ENCODE measurements at regions not wholly inside any gene's neighbourhood (a gene's known extent, or its start where the extent isn't known, plus 50 kb on each side); places are given as distances from the start of the nearest gene placed in this dataset.
A peak's percentile ranks its signal among the peaks of the same experiment; 100 is the strongest.

- TF ChIP-seq CTCF (conservative IDR thresholded peaks at IDR 0.05; ENCODE audit: low read depth, low read length) (peak; percentile 50), RAD21 (IDR thresholded peaks at IDR 0.05; ENCODE audit: low read length) (peak; percentile 59), BHLHE40 (IDR thresholded peaks at IDR 0.05; ENCODE audit: low read depth, low read length) (no peak), CEBPB (IDR thresholded peaks at IDR 0.05; ENCODE audit: low read depth, low read length) (no peak), NFE2L2 (IDR thresholded peaks at IDR 0.05; ENCODE audit: low read depth, low read length) (no peak), MXI1 (IDR thresholded peaks at IDR 0.05; ENCODE audit: borderline replicate concordance, low read depth, low read length) (no peak), SMC3 (IDR thresholded peaks at IDR 0.05; ENCODE audit: low read depth, low read length) (peak; percentile 35; the same call in 1 of the 2 replicates), FOS (IDR thresholded peaks at IDR 0.05; ENCODE audit: low read depth, low read length) (no peak), POLR2A (IDR thresholded peaks at IDR 0.05; ENCODE audit: low read depth, low read length) (no peak), CHD1 (IDR thresholded peaks at IDR 0.05; ENCODE audit: low read depth, low read length) (no peak), MAFK (IDR thresholded peaks at IDR 0.05; ENCODE audit: low read depth, low read length) (no peak)
- TF ChIP-seq, protein P1, sequence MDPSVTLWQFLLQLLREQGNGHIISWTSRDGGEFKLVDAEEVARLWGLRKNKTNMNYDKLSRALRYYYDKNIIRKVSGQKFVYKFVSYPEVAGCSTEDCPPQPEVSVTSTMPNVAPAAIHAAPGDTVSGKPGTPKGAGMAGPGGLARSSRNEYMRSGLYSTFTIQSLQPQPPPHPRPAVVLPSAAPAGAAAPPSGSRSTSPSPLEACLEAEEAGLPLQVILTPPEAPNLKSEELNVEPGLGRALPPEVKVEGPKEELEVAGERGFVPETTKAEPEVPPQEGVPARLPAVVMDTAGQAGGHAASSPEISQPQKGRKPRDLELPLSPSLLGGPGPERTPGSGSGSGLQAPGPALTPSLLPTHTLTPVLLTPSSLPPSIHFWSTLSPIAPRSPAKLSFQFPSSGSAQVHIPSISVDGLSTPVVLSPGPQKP (IDR thresholded peaks at IDR 0.05; ENCODE audit: borderline replicate concordance, low read depth, low read length) = no peak
- TF ChIP-seq, protein P2, sequence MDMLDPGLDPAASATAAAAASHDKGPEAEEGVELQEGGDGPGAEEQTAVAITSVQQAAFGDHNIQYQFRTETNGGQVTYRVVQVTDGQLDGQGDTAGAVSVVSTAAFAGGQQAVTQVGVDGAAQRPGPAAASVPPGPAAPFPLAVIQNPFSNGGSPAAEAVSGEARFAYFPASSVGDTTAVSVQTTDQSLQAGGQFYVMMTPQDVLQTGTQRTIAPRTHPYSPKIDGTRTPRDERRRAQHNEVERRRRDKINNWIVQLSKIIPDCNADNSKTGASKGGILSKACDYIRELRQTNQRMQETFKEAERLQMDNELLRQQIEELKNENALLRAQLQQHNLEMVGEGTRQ (IDR thresholded peaks at IDR 0.05; ENCODE audit: low read depth, low read length) = no peak
Observed at GRCh38 chr7:67625257-67625737, 628.7 kb downstream of the TYW1 start.

Data from IMR-90 (cell line).